Astrocyte (in vitro differentiated cells and primary cell): ENCODE measurements at regions not wholly inside any gene's neighbourhood (a gene's known extent, or its start where the extent isn't known, plus 50 kb on each side); places are given as distances from the start of the nearest gene placed in this dataset.

Experiments
- EZH2 ChIP-seq: IDR thresholded peaks from 2 replicates; pipeline ENCODE4 v1.6.1; 2012; ENCODE audit warnings: mild to moderate bottlenecking, low read length, inconsistent platforms; ENCODE audit not compliant: insufficient read depth
- TF ChIP-seq, protein P1 (sequence below): IDR thresholded peaks from 2 replicates; pipeline ENCODE4 v1.5.1; 2011; ENCODE audit warnings: low read depth, mild to moderate bottlenecking, inconsistent platforms, low read length, moderate library complexity; ENCODE audit not compliant: insufficient read depth

DNA sequence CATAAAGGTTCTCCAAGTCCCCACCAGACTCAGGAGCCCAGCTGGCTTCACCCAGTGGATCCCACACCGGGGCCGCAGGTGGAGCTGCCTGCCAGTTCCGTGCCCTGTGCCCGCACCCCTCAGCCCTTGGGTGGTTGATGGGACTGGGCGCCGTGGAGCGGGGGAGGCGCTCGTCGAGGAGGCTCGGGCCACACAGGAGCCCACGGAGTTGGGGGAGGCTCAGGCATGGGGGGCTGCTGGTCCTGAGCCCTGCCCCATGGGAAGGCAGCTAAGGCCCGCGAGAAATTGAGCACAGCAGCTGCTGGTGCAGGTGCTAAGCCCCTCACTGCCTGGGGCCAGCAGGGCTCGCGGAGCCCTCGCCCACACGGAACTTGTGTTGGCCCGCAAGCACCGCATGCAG lies 234.4 kb upstream of the HSF2 start:
- TF ChIP-seq EZH2 = no peak
- TF ChIP-seq, protein P1, sequence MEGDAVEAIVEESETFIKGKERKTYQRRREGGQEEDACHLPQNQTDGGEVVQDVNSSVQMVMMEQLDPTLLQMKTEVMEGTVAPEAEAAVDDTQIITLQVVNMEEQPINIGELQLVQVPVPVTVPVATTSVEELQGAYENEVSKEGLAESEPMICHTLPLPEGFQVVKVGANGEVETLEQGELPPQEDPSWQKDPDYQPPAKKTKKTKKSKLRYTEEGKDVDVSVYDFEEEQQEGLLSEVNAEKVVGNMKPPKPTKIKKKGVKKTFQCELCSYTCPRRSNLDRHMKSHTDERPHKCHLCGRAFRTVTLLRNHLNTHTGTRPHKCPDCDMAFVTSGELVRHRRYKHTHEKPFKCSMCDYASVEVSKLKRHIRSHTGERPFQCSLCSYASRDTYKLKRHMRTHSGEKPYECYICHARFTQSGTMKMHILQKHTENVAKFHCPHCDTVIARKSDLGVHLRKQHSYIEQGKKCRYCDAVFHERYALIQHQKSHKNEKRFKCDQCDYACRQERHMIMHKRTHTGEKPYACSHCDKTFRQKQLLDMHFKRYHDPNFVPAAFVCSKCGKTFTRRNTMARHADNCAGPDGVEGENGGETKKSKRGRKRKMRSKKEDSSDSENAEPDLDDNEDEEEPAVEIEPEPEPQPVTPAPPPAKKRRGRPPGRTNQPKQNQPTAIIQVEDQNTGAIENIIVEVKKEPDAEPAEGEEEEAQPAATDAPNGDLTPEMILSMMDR = no peak
